ENCODE measurements at regions not wholly inside any gene's neighbourhood (a gene's known extent, or its start where the extent isn't known, plus 50 kb on each side); places are given as distances from the start of the nearest gene placed in this dataset.
A peak's percentile ranks its signal among the peaks of the same experiment; 100 is the strongest.

DNA sequence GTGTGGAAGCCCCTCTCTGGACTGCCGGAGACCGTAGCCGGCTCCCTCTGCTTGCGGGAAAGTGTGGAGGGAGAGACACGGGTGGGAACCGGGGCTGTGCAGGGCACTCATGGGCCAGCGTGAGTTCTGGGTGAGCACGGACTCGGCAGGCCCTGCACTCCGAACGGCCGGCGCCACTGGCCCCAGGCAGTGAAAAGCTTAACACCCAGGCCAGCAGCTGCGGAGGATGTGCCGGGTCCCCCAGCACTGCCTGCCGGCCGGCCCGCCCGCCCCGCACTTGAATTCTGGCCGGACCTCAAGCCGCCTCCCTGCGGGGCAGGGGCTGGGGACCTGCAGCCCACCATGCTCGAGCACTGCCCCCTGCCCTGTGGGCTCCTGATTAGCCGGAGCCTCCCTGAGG is 147.0 kb downstream of the FGF9 start:
- no peak for DNase-seq (ENCODE audit: low spot score)

DNA sequence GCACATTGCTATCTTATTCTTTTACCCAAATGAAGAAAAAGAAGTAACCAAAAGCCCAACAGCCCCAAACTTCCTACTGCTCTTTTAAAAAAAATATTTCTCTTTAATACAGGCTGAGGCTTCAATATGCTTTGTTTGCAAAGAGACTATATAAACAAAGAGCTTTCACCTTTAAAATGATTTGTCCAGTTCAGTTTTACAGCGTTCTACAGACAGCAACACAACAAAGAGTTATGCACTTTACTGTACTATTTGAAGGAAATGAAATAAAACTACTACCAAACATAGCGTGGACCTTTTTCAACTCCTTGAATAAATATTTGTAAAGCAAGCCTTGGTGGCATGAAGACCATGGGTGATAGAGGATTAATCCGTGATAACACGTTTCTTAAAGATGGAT is 151.2 kb downstream of the FGF9 start:
- no peak for DNase-seq (ENCODE audit: low spot score)

DNA sequence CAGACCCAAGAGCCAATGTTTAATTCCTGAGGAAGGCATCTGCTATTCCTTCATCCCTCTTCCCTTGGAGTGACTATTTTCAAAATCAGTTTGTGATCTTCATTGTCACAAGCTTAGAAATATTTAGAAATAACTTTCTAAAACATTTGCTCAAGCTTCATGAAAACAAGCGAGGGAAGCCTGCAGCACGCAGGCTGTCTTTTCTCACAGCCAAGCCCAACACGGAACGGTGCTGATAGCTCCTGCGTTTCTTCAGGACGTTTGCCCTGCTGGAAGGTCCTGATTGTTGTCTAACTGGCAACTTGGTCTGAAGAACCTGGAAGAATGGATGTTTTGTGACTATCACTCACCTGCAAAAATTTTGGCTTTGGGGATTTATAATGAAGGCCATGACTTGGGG is 152.5 kb downstream of the FGF9 start:
- DNase-seq (ENCODE audit: low spot score) = no peak

DNA sequence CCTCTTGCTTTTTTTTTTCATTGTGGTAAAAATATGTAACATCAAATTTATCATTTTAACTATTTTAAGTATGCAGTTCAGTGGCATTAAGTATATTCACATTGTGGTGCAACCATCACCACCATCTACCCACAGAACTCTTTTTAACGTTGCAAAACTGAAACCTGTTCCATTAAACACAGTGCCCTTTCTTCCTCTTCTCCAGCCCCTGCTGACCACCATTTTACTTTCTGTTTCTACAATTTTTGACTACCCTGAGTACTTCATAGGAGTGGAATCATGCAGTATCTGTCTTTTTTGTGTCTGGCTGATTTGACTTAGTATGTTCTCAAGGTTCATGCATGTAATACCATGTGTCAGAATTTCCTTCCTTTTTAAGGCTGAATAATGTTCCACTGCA is 153.1 kb downstream of the FGF9 start:
- no peak for DNase-seq (ENCODE audit: low spot score)

DNA sequence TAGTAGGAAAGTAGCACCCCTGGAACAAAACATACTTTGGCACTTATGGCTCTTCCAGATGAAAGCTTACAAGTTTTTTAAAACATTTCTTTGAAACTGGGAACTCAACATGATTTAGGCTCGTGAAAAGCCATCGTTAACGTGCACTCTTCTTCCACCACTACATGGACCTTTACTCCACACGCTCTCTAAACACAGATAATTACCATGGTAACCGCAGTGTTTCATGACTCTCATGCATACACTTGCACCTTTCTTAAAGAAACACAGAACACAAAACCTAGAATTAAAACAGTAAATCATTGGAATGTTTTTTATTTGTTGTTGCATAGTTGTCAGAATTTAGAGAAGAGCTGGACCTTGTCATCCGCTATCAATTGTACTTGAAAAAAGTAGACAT is 154.3 kb downstream of the FGF9 start:
- DNase-seq (ENCODE audit: low spot score) = no peak

DNA sequence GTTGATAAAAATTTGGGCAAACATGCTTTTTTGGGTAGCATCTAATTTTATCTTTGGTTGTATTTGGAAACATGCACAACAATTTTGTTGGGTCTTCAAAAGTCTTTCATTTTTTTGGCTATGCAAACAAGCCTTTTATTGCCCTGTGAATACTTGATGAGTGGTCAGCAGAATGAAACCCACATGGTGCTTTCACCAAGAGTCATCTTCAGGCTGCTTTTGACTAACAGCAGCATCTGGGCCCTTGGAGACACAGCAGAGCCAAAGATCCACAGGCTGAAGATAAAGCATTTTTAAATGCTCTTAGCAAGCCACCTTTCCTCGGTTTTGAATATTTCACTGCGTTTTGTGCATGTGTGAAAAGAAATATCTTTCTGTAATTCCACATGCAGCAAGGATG is 154.9 kb downstream of the FGF9 start:
- no peak for DNase-seq (ENCODE audit: low spot score)

DNA sequence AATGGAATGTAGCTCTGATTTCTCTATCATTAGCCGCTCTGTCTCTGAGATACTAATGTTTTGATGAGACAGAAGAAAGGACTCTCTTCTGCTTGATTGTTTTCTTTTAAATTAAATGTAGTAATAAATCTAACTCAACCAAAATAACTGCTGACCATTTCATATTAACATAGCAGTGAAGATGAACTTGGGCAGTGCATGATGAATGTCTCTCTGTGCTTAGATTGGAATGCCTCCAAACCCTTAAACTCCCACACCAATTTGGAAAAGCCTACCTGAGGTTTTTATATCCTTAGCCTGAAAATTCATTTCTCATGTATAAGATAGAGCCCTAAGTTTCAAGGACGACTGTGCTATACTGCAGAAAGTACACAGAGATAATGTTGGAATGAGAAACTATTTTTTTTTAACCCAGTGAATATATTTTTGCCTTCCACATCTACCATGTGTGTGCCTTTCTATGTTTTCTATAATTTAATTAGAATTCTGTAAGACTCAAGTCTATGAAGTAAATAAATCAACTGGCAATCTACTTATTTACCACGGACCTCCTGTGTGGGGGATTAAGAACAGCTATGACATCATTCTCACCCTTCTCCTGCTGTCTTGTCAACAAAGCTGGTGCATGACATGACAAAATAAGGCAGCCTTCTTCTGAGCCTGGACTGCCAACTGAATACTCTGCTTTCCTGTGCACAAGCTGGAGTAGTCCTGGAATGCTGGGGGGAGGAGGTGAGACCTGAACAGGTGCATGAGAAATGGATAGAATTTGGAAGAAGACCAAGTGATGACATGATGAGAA is 155.5 kb downstream of the FGF9 start:
- DNase-seq (ENCODE audit: low spot score) = no peak

DNA sequence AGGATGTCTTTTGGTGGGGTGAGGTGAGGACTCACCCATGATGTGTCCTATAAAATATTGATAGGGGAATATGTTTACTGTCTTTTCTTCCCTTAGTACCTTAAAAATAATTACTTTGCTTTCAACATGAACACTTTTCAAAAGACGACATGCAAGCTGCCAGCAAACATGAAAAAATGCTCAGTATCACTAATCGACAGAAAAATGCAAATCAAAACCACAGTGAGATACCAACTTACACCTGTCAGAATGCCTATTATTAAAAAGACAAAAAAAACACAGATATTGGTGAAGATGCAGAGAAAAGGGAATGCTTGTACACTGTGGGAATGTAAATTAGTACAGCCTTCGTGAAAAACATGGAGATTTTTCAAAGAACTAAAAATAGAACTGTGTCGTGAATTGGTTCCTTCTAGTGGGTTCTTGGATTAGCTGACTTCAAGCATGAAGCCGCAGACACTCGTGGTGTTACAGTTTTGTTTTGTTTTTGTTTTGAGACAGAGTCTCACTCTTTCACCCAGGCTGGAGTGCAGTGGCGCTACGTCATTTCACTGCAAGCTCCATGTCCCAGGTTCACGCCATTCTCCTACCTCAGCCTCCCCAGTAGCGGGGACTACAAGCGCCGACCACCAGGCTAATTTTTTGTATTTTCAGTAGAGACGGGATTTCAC is 160.9 kb downstream of the FGF9 start:
- no peak for DNase-seq (ENCODE audit: low spot score)

DNA sequence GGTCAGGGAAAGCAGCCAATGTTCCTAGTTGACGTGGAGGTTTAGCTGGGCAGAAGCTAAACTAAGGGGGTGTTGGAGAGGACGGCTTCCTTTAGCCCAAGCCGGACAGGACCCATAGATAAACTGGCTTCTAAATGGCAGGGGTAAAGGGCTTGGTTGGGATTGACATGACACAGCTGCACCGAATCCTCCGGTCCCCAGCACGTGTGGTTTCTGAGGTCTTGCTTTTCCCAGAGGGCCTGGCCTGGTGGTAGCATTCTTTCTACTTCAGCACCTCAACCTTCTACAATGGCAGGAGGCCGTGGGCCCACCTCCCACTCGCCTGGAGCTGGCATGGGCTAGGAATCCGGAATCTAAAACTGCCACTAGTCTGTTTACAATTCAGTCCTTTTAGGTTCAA is 163.0 kb downstream of the FGF9 start:
- no peak for DNase-seq (ENCODE audit: low spot score)

DNA sequence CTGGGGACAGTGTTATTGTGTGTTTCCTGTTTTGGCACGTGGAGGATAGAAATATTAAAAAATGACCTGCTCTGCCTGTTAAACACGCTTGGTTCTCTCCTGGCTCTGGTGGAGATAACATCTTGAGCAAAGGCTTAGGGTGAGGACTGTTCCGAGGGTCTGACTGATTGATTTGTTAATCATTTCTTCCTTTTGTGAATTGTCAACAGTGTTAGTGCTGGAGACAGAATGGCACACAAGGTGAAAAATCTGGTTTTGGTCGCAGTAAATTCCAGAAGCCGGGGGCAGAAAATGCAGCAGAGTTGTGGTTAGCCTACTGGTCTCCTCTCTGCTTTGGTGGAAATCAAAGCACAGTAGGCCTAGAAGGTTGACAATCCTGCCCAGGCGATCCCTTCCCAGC is 163.6 kb downstream of the FGF9 start:
- no peak for DNase-seq (ENCODE audit: low spot score)

DNA sequence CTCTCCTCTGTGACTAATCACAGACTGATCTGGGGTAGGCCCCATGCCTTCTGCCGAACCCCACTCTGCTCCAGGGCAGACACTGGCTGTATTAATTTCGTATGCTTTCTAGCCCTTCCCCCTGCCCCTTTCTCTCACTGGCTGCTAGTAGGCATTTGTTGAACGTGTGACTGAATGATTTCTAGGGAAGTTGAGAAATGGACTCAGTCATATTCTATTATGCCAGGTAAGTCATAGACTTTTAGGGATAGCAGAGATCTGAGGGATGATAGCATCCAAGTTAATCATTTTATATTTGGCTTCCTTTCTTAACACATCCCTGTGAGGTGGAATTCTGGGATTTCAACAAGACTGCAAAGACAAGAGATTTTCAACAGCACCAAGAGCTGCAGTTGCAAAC is 166.4 kb downstream of the FGF9 start:
- no peak for DNase-seq (ENCODE audit: low spot score)

DNA sequence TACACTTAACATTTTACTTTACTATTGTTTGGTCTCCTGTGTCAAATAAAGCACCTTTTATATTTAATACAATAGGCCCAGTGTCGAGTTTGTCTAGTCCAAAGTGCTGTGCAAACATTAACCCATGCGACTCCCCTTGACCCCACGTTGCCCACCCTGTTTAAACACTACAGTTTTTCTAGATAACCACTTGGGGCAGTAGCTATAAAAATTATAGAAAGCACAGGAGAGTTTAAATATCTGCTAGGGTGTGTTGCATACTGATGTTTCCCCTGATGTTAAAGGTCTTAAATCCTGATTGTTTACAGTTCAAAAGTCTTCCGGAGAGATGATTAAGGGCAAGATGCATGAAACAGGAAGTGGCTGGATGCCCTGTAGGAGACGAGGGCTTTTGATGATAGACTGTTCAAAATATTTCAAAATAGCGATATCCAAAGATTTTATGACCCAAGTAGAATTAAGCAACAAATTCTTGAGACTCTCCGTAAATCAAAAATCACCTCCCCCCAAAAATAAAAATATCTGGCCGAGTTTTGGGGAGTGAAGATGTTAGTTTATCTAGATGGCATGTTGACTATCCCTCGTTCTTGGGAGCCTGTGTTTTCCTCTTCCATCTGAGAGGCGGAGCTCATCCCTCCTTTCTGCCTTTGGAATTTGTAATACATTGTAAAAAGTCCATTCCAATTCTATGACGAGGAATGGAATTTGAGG is 167.1 kb downstream of the FGF9 start:
- no peak for DNase-seq (ENCODE audit: low spot score)

DNA sequence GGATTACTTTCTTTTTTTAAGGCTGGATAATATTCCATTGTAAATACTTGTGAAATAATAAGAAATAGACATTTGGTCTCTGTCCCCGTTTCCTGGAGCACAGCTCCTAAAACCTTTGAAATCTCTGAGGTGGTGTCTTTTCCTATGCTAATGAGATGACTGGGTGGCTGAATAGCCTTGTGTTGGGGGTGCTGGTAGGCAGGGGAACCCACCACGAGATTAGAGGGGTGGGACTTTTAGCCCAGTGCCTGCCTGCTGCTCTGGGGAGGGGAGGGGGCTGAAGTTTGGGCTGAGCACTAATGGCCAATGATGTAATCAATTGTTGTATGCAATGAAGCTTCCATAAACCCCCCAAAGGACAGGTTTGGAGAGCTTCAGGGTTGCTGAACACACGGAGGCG is 175.7 kb downstream of the FGF9 start:
- no peak for DNase-seq (ENCODE audit: low spot score)

DNA sequence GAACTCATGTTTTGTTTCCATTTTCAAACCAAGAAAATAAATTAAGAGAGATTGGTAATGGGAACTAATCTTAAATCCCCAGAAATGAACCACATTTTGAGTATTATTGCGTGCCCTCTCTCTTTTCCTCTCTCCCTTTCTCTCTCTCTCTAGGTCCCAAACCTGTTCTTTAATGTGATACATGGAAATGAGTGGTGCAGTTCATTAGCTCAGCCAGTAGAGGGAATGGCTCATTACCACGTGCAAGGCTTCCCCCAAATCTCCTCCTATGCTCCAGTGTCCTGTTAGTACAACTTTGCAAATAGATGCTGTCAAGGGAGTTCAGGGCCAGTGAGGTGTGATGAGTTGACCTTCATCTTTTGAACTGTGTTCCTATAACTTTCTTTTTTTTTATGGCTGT is 178.4 kb downstream of the FGF9 start:
- peak; percentile 9 for DNase-seq (ENCODE audit: low spot score)

DNA sequence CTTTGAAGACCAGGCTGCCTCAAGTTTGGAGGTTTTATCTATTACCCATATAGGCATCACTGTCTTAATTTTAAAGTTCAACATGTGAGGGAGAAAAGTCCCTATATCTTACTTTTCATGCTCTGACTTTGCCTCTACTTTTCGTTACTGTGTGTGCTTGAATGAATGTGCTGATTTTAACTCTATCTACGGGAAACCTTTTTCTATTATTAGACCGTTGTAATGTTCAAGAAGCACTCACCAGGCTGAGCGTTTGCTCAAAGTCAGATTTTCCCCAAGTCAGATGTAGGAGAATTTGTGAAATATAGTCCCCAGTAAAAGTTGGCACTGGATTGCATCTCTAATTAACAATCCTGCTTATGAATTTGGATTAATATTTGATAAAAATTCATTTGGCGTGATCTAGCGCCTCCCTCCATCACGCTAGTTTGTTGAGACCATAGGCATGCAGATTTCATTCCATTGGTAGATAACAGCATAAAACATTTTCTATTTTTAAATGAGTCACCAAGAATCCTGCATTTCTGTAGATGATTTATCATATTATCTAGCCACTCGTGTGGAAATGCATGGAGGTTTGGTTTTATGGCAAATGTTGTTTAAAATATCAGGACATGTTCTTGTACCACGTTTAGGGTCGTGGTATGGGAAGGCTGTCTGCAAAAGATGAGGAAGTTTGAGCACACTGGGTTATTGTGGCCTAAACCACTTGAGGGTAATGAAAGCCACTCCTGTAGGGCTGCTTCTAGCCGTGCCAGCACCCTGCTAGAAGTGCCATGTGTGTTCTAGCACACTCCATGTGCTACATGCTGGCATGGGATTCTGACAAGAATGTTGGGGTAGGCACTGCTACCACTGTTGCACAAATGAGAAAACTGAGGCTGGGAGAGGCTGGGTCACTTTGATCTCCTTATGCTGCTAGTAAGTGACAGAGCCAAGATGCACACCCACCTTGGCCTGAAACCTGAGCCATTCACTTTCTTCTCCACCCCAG is 179.4 kb downstream of the FGF9 start:
- no peak for DNase-seq (ENCODE audit: low spot score)

DNA sequence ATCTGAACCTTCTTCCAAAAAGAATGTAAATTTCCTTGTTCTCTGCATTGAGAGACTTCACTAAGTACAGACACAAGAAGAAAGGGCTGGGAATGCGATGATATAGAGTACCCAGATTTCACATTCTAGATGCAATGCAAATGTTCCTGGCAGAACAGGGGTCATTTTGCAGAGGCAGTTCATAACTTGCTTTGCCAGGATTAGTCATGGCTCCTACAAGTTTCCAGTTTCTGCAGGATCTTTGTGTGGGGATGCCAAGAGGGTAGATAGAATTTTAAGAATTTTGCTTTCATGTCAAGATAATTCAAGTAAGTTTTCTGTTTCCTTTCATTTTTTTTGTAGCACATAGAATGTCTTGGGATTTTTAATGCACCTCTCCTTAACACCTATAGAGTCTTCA is 181.2 kb downstream of the FGF9 start:
- no peak for DNase-seq (ENCODE audit: low spot score)

DNA sequence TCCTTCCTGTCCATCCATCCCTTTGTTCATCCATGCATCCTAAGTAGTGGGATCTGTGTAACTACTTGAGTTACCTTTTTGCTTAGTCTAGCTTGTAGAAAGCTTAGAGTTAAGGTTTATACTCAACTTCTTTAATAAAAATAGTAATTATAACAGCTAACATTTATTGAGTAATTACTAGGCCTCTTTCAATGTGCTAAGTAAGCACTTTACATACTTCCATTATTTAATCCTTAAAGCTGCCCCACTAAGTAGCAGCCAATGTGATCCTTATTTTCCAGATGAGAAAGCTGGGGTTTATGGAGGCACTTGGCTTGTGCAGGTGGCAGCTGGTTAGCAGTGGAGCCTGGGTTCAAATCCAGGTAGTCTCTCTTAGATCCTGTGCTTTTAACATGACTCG is 182.9 kb downstream of the FGF9 start:
- DNase-seq (ENCODE audit: low spot score) = no peak

DNA sequence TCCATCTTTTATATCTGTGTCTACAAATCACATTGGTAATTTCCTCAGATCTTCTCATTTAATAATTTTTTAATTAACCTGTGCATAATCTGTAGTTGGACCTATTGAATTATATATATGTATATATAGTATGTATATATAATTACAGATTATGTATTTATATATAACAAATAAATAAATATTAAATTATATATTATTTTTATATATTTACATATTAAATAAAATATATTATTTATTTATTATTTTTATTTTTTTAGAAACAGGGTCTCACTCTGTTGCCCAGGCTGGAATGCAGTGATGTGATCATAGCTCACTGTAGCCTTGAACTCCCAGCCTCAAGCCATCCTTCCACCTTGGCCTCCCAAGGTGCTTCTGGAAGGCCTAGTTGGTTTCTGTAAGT is 197.9 kb downstream of the FGF9 start:
- DNase-seq (ENCODE audit: low spot score) = no peak

DNA sequence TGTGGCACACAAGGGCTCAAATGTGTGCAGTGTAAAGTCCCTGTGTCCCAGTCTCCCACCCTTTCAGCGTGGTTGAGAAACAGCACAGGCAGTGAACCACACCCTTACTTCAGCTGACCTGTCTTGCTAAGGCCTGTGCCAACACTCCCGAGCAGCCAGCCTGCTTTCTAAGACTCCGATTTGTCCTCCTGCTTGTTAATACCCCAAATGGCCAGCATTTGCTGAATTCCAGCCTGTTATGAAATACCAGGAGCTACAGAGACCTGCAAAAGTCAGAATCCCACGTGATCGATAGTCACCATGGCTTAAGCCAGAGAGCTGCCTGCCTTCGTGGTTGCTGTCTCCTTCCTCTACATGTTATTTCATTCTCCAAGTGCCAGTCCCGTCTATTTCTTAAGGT is 200.5 kb downstream of the FGF9 start:
- no peak for DNase-seq (ENCODE audit: low spot score)

DNA sequence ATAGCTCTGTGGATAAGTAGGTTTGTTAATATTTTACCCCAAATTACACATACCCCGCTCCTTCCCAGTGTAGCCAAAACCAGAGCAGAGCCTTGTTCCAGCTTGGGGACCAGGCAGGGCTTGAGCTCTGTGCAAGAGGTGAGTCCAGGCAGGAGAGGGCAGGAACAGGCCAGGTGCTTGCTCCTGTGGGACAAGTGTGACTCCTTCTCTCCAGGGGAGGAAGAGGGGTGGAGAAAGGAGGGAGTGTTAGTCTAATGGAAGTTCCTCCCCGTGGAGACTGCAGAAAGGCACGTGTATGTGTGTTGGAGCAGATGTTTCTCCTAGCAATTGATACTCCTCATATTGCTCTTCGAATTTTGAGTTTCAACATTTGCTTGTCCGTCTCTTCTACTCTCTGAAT is 201.0 kb downstream of the FGF9 start:
- DNase-seq (ENCODE audit: low spot score) = no peak

DNA sequence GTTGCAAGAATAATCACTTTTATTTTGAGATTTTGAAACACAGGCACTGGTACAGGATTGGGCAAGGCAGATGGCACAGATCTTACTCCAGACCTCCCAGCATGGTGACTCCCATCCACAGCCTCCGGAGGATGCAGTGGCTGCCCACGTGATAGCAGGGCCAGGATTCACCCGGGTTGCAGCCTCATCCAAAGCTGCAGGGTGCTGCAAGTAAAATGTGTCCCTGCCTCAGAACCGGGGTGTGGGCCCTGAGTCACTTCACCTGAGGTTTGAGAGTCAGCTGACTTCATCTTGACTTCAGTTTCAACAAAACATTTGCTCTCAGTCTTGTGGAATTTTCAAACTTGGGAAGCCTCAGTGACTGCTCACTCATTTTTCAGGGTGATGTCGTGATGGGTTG is 201.9 kb downstream of the FGF9 start:
- no peak for DNase-seq (ENCODE audit: low spot score)

DNA sequence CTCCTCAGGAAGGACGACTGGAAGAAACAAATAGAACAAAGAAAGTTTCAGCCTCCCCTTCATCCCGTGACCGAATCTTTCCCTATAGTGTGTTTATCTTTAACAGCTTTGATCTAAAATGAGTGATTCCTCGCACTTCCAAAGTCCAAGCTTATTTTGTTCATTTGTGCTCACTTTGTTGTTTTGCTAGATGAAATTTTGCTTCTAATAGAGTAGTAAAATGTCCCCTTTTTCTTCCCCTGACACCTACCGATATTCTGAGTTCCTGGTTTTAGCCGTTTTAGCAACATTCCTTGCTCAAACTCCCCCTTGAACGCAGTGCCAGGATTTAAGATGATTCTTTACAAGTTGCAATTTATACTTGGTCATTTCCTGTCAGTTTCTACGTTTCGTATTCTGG is 204.2 kb downstream of the FGF9 start:
- no peak for DNase-seq (ENCODE audit: low spot score)

Measured in SK-N-DZ (cell line).